ENCODE measurements at regions not wholly inside any gene's neighbourhood (a gene's known extent, or its start where the extent isn't known, plus 50 kb on each side); places are given as distances from the start of the nearest gene placed in this dataset.
"Not testable (repeated sequence)": the region's sequence is repeated elsewhere in the genome, so short reads cannot be mapped to it uniquely, and the experiment has no call there.

GRCh38 chr10:11685787-11686218 lies 56.4 kb upstream of the ECHDC3 start:
- peak; percentile 87 for DNase-seq

GRCh38 chr10:11684717-11685645 lies 57.2 kb upstream of the ECHDC3 start:
- peak; percentile 20 to 41 (median 41) for TF ChIP-seq POLR2AphosphoS5 (IDR thresholded peaks at IDR 0.05)
- TF ChIP-seq EP300 (IDR thresholded peaks at IDR 0.05; ENCODE audit: low read depth), result no peak
- TF ChIP-seq POLR2A (IDR thresholded peaks at IDR 0.05), result peak; percentile 8
- WGBS, 2 donors (ENCODE audit: low coverage in 1 of 2), result 19 to 23% methylated on average over 13 to 26 of the region's 26 CpGs
- peak overlapping the region in 2 of 4 donors; percentile 4 to 16 for H3K4me3 ChIP-seq

More at GRCh38 chr10:11685787-11686218, 56.4 kb upstream of the ECHDC3 start:
- H3K27me3 ChIP-seq, result no peaks in the 10 kb centered on the region
- 13 to 16% methylated on average over 7 of the region's 7 CpGs for WGBS, 2 donors (ENCODE audit: low coverage in 1 of 2)
- no peaks in the 10 kb centered on the region for H3K9me3 ChIP-seq
- no peak for TF ChIP-seq EP300 (IDR thresholded peaks at IDR 0.05; ENCODE audit: low read depth)
- TF ChIP-seq POLR2A (IDR thresholded peaks at IDR 0.05), result no peak
- peak in 2 of 3 donors; percentile 19 to 30 for TF ChIP-seq POLR2AphosphoS5 (IDR thresholded peaks at IDR 0.05)
- TF ChIP-seq CTCF (IDR thresholded peaks at IDR 0.05), result no peak
- intact Hi-C loops (cut with DNase I; ENCODE audit: low total_unique reads), result no loop called here
- H3K4me3 ChIP-seq, result no peak overlapping the region
- peak overlapping the region; percentile 67 to 78 (median 74) for H3K27ac ChIP-seq
- peaks cover 0 to 34% (median 22%) of the 10 kb centered on the region in 4 donors for H3K4me1 ChIP-seq
- H3K36me3 ChIP-seq, result no peaks in the 10 kb centered on the region
- in situ Hi-C loops (cut with MboI; ENCODE audit: low pct_ligation_motif_present in 1 of 4, low pct_unique_long_range_greater_than_20kb in 1 of 4, low sequenced_read_pairs in 3 of 4), result no loop called here

GRCh38 chr10:11684341-11684716 lies 57.9 kb upstream of the ECHDC3 start:
- H3K9me3 ChIP-seq; in situ Hi-C loops (cut with MboI; ENCODE audit: low pct_ligation_motif_present in 1 of 4, low pct_unique_long_range_greater_than_20kb in 1 of 4, low sequenced_read_pairs in 3 of 4); H3K27me3 ChIP-seq; H3K36me3 ChIP-seq; intact Hi-C loops (cut with DNase I; ENCODE audit: low total_unique reads): not testable (repeated sequence)
- DNase-seq, result peak; percentile 23
- peak overlapping the region; percentile 67 to 78 (median 74) for H3K27ac ChIP-seq
- peaks cover 0 to 34% (median 22%) of the 10 kb centered on the region in 4 donors for H3K4me1 ChIP-seq
- H3K4me3 ChIP-seq, result peak overlapping the region in 1 of 4 donors; percentile 16
- 67% methylated on average over 4 of the region's 4 CpGs; no CpG with 5 or more reads in 1 of the 2 donors for WGBS, 2 donors (ENCODE audit: low coverage in 1 of 2)

More at GRCh38 chr10:11684717-11685645, 57.2 kb upstream of the ECHDC3 start:
- intact Hi-C loops (cut with DNase I; ENCODE audit: low total_unique reads), result no loop called here
- peak; percentile 74 for DNase-seq
- Histone ChIP-seq H3K27ac (peak overlapping the region; percentile 67 to 78 (median 74)), H3K27me3 (no peaks in the 10 kb centered on the region), H3K4me1 (peaks cover 0 to 34% (median 22%) of the 10 kb centered on the region in 4 donors), H3K36me3 (no peaks in the 10 kb centered on the region), H3K9me3 (no peaks in the 10 kb centered on the region)
- in situ Hi-C loops (cut with MboI; ENCODE audit: low pct_ligation_motif_present in 1 of 4, low pct_unique_long_range_greater_than_20kb in 1 of 4, low sequenced_read_pairs in 3 of 4), result no loop called here

- in situ Hi-C loops (cut with MboI; ENCODE audit: low pct_ligation_motif_present in 1 of 4, low pct_unique_long_range_greater_than_20kb in 1 of 4, low sequenced_read_pairs in 3 of 4) (no loop called here), intact Hi-C loops (cut with DNase I; ENCODE audit: low total_unique reads) (no loop called here)
- Histone ChIP-seq H3K27ac (peak overlapping the region; percentile 67 to 78 (median 74)), H3K36me3 (no peaks in the 10 kb centered on the region), H3K9me3 (no peaks in the 10 kb centered on the region), H3K27me3 (no peaks in the 10 kb centered on the region), H3K4me3 (no peak overlapping the region), H3K4me1 (peaks cover 0 to 34% (median 22%) of the 10 kb centered on the region in 4 donors)
- TF ChIP-seq POLR2AphosphoS5 (IDR thresholded peaks at IDR 0.05) (no peak), POLR2A (IDR thresholded peaks at IDR 0.05) (no peak), CTCF (IDR thresholded peaks at IDR 0.05) (no peak), EP300 (IDR thresholded peaks at IDR 0.05; ENCODE audit: low read depth) (no peak)
- WGBS, 2 donors (ENCODE audit: low coverage in 1 of 2), result 61 to 96% methylated on average over 4 to 14 of the region's 14 CpGs
- peak; percentile 28 for DNase-seq
These were observed 58.5 kb upstream of the ECHDC3 start for GRCh38 chr10:11683529-11684320.

Data from transverse colon (tissue), 4 donors.